OCI-LY7 (cell line): ENCODE measurements at regions not wholly inside any gene's neighbourhood (a gene's known extent, or its start where the extent isn't known, plus 50 kb on each side); places are given as distances from the start of the nearest gene placed in this dataset.

Experiments
- BruUV-seq: library from RNA; stranded (reverse); fragments of 400-500 nt; replicated peaks from 2 replicates; lab custom pipeline; 2021; lab: Mats Ljungman, UMichigan
- CTCF ChIA-PET: fragments of 300-600 bp; sonication (Branson Sonifier 250); formaldehyde crosslinking; loops from one replicate; lab custom pipeline; 2022; ENCODE audit warnings: antibody characterized with exemption; ENCODE audit not compliant: unreplicated experiment; lab: Charles Lee
- POLR2A ChIA-PET: fragments of 300-600 bp; sonication (Branson Sonifier 250); formaldehyde crosslinking; loops from one replicate; lab custom pipeline; 2022; ENCODE audit warnings: antibody characterized with exemption; lab: Charles Lee
- DNase-seq: peaks from one replicate; pipeline ENCODE4 v3.0.0-alpha.2; 2015; ENCODE audit warnings: low spot score
- H2AFZ ChIP-seq: fragments of 200-600 bp; sonication (generic), shearing (Covaris generic); 2 replicates; pipeline ENCODE4 v1.6.1; 2014; ENCODE audit warnings: mild to moderate bottlenecking, antibody characterized with exemption, low read length, moderate library complexity
- H3K27ac ChIP-seq: fragments of 200-600 bp; sonication (generic); 2 replicates; pipeline ENCODE4 v1.5.1; 2014; ENCODE audit warnings: mixed run types, low read depth, mild to moderate bottlenecking, moderate library complexity, low read length, inconsistent platforms; ENCODE audit not compliant: poor library complexity, severe bottlenecking
- H3K36me3 ChIP-seq: fragments of 200-600 bp; sonication (generic); 2 replicates; pipeline ENCODE4 v1.6.1; 2014; ENCODE audit warnings: mild to moderate bottlenecking, antibody characterized with exemption, low read length, moderate library complexity, mixed read lengths; ENCODE audit not compliant: insufficient read depth
- H3K4me1 ChIP-seq: fragments of 200-600 bp; sonication (generic); 2 replicates; pipeline ENCODE4 v1.5.1; 2014; ENCODE audit warnings: mild to moderate bottlenecking, low read length; ENCODE audit not compliant: insufficient read depth, poor library complexity, severe bottlenecking
- H3K4me2 ChIP-seq: fragments of 200-600 bp; sonication (generic); 2 replicates; pipeline ENCODE4 v1.6.1; 2014; ENCODE audit warnings: mild to moderate bottlenecking, low read length
- H3K4me3 ChIP-seq: fragments of 200-600 bp; sonication (generic); 2 replicates; pipeline ENCODE4 v1.5.1; 2014; ENCODE audit warnings: mild to moderate bottlenecking, low read depth, low read length; ENCODE audit not compliant: poor library complexity, severe bottlenecking
- H3K79me2 ChIP-seq: fragments of 200-600 bp; sonication (generic); 2 replicates; pipeline ENCODE4 v1.6.1; 2016; ENCODE audit warnings: low read depth, mild to moderate bottlenecking, low read length, moderate library complexity, mixed read lengths; ENCODE audit not compliant: insufficient read depth
- H3K9me2 ChIP-seq: fragments of 200-600 bp; sonication (generic); 2 replicates; pipeline ENCODE4 v1.6.1; 2016; ENCODE audit warnings: mild to moderate bottlenecking, low read length, mixed read lengths; ENCODE audit not compliant: insufficient read depth
- H3K9me3 ChIP-seq: fragments of 200-600 bp; sonication (generic); 2 replicates; pipeline ENCODE4 v1.6.1; 2014; ENCODE audit warnings: mild to moderate bottlenecking, mixed run types, low read length, mixed read lengths
- H4K20me1 ChIP-seq: fragments of 200-600 bp; sonication (generic); 2 replicates; pipeline ENCODE4 v1.6.1; 2014; ENCODE audit warnings: mild to moderate bottlenecking, antibody characterized with exemption, low read length, moderate library complexity, mixed read lengths; ENCODE audit not compliant: insufficient read depth
- CTCF ChIP-seq: fragments of 200-600 bp; sonication (generic); conservative IDR thresholded peaks from 2 replicates; pipeline ENCODE4 v1.5.1; 2014; ENCODE audit warnings: mild to moderate bottlenecking, antibody characterized with exemption, low read length, moderate library complexity, mixed read lengths
- EZH2phosphoT487 ChIP-seq: fragments of 200-600 bp; sonication (generic); IDR thresholded peaks from 2 replicates; pipeline ENCODE4 v1.6.1; 2018; ENCODE audit warnings: low read depth, borderline replicate concordance, mild to moderate bottlenecking, mixed run types, antibody characterized with exemption, low read length, moderate library complexity, mixed read lengths
- intact Hi-C: fragments of 100-400 bp; cut with micrococcal nuclease; formaldehyde crosslinking; loops from one replicate; pipeline ENCODE4 v1.10.0; 2022; ENCODE audit not compliant: unreplicated experiment

GRCh38 chr10:71909399-71910083 lies 54.7 kb upstream of the CHST3 start:
- Histone ChIP-seq H3K27ac (peak overlapping the region; percentile 36), H3K4me2 (peak overlapping the region; percentile 67), H3K4me1 (peaks cover 22% of the 10 kb centered on the region), H3K9me3 (no peaks in the 10 kb centered on the region), H3K79me2 (no peaks in the 10 kb centered on the region), H3K36me3 (no peaks in the 10 kb centered on the region), H2AFZ (peak overlapping the region; percentile 38; the same call in 1 of the 2 replicates), H4K20me1 (no peaks in the 10 kb centered on the region), H3K4me3 (peak overlapping the region; percentile 35), H3K9me2 (no peaks in the 10 kb centered on the region)
- POLR2A ChIA-PET: interaction anchor here (0.7 to 1.0 kb wide), 2 partner anchors 285 to 309 kb away, joined by 3 to 4 read pairs; no protein-coding TSS in a partner anchor
- TF ChIP-seq CTCF: no peak
- TF ChIP-seq EZH2phosphoT487: no peak
- BruUV-seq: no TSS peak
- intact Hi-C loops: loop anchor here (1.0 kb wide), 1 partner anchor 428 kb away; no protein-coding TSS in a partner anchor
- CTCF ChIA-PET: interaction anchor here (0.7 kb wide), 1 partner anchor 14 kb away, joined by 3 read pairs; no protein-coding TSS in a partner anchor
- DNase-seq: peak; percentile 70

- Histone ChIP-seq H3K4me2 (peak overlapping the region; percentile 67), H3K4me3 (peak overlapping the region; percentile 35), H3K9me3 (no peaks in the 10 kb centered on the region), H3K27ac (peak overlapping the region; percentile 36), H3K79me2 (no peaks in the 10 kb centered on the region), H3K4me1 (peaks cover 22% of the 10 kb centered on the region), H3K36me3 (no peaks in the 10 kb centered on the region), H4K20me1 (no peaks in the 10 kb centered on the region), H2AFZ (peak overlapping the region; percentile 38; the same call in 1 of the 2 replicates), H3K9me2 (no peaks in the 10 kb centered on the region)
- TF ChIP-seq CTCF (no peak), EZH2phosphoT487 (no peak)
- BruUV-seq: no TSS peak
- POLR2A ChIA-PET: interaction anchor here (0.7 to 1.0 kb wide), 3 partner anchors 50 to 310 kb away, joined by 3 to 4 read pairs (median 3); no protein-coding TSS in a partner anchor
- intact Hi-C loops: loop anchor here (1.0 kb wide), 1 partner anchor 428 kb away; no protein-coding TSS in a partner anchor
- peak; percentile 53 for DNase-seq
- CTCF ChIA-PET: interaction anchor here (0.7 kb wide), 1 partner anchor 14 kb away, joined by 3 read pairs; no protein-coding TSS in a partner anchor
These were observed 55.2 kb upstream of the CHST3 start for GRCh38 chr10:71908998-71909397.
